Vagina (tissue), 2 donors: ENCODE measurements at regions not wholly inside any gene's neighbourhood (a gene's known extent, or its start where the extent isn't known, plus 50 kb on each side); places are given as distances from the start of the nearest gene placed in this dataset.

Experiments used
- CTCF ChIP-seq, 3 experiments: fragments of 450-650 bp in 2 of 3; fragments of 200-600 bp in 1 of 3; sonication (generic) in 1 of 3; IDR thresholded peaks; one replicate each; pipeline ENCODE4 v1.5.1; 2017 to 2019; ENCODE audit warnings: antibody characterized with exemption in 3 of 3, mild to moderate bottlenecking in 2 of 3, moderate library complexity in 2 of 3
- POLR2A ChIP-seq, 2 donors: fragments of 450-650 bp; IDR thresholded peaks; one replicate each; pipeline ENCODE4 v1.6.1; 2017; ENCODE audit warnings: antibody characterized with exemption in 2 of 2, mild to moderate bottlenecking in 2 of 2, moderate library complexity in 2 of 2
- POLR2AphosphoS5 ChIP-seq, 2 donors: sonication (generic); formaldehyde crosslinking; IDR thresholded peaks; one replicate each; pipeline ENCODE4 v1.9.0; 2017; ENCODE audit warnings: antibody characterized with exemption in 2 of 2, mild to moderate bottlenecking in 2 of 2, low read depth in 1 of 2; ENCODE audit not compliant: insufficient read depth in 1 of 2

GRCh38 chr12:14225064-14225463 lies 140.4 kb upstream of the ATF7IP start:
- no peak for TF ChIP-seq CTCF (IDR thresholded peaks at IDR 0.05)
- no peak for TF ChIP-seq POLR2A (IDR thresholded peaks at IDR 0.05)
- no peak for TF ChIP-seq POLR2AphosphoS5 (IDR thresholded peaks at IDR 0.05; ENCODE audit: insufficient read depth in 1 of 2, low read depth in 1 of 2)
